HepG2 (cell line): ENCODE measurements at regions not wholly inside any gene's neighbourhood (a gene's known extent, or its start where the extent isn't known, plus 50 kb on each side); places are given as distances from the start of the nearest gene placed in this dataset.

ENCODE experiments used
- ATAC-seq: fragments of 200-7000 bp; cut with Tn5 transposase; 3 replicates; pipeline ENCODE4 v1.9.1; 2020; ENCODE audit warnings: mild to moderate bottlenecking, moderate library complexity
- BruUV-seq: library from RNA; stranded (reverse); fragments of 400-500 nt; replicated peaks from 2 replicates; lab custom pipeline; 2021; lab: Mats Ljungman, UMichigan
- CTCF ChIA-PET: fragments of 300-600 bp; formaldehyde crosslinking; extraction: SDS; loops from one replicate; lab custom pipeline; 2021; ENCODE audit warnings: low total read pairs, inconsistent platforms, low intra/inter-chr PET ratio; lab: Yijun Ruan, JAX
- POLR2A ChIA-PET: fragments of 350-600 bp; sonication (Branson Sonifier 250); formaldehyde crosslinking; loops from one replicate; lab custom pipeline; 2020; ENCODE audit warnings: antibody characterized with exemption, inconsistent platforms; lab: Yijun Ruan, JAX
- DNase-seq: peaks from one replicate; pipeline ENCODE4 v3.0.0-alpha.2; 2015; ENCODE audit warnings: low spot score
- FAIRE-seq: peaks from 3 replicates; lab custom pipeline; 2011; peaks lifted over from hg19 to GRCh38; lab: Jason Lieb, UNC
- H2AFZ ChIP-seq: one replicate; pipeline ENCODE4 v1.6.1; 2011; ENCODE audit warnings: low read length, inconsistent platforms
- H3K27ac ChIP-seq: fragments of 300-600 bp; 3 replicates; pipeline ENCODE4 v1.8.0; 2011; ENCODE audit warnings: mixed run types, mild to moderate bottlenecking, mixed read lengths, low read length, inconsistent platforms; ENCODE audit not compliant: insufficient read depth; ENCODE audit errors: extremely low read length
- H3K27me3 ChIP-seq, 2 experiments: fragments of 200-600 bp in 1 of 2; 2 replicates in 1 of 2; 3 replicates in 1 of 2; pipeline versions ENCODE4 v1.6.0 to v1.8.0; 2011; ENCODE audit warnings: low read length in 2 of 2, mild to moderate bottlenecking in 2 of 2, moderate library complexity in 2 of 2, inconsistent platforms in 1 of 2; ENCODE audit not compliant: insufficient read depth in 2 of 2, control insufficient read depth in 1 of 2
- H3K36me3 ChIP-seq, 2 experiments: fragments of 200-600 bp in 1 of 2; replicated peaks in 1 of 2; 2 replicates in 1 of 2; 3 replicates in 1 of 2; pipeline versions ENCODE4 v1.5.1 to v1.8.0; 2011; ENCODE audit warnings: low read length in 2 of 2, inconsistent platforms in 1 of 2; ENCODE audit not compliant: insufficient read depth in 2 of 2, control insufficient read depth in 1 of 2
- H3K4me1 ChIP-seq: 2 replicates; pipeline ENCODE4 v1.5.1; 2012; ENCODE audit warnings: low read length, inconsistent platforms; ENCODE audit not compliant: insufficient read depth
- H3K4me2 ChIP-seq: 2 replicates; pipeline ENCODE4 v1.6.0; 2011; ENCODE audit warnings: low read depth, low read length, inconsistent platforms
- H3K4me3 ChIP-seq, 3 experiments: fragments of 200-600 bp in 1 of 3; sonication (generic), shearing (Covaris generic) in 1 of 3; replicated peaks in 1 of 3; 2 replicates each; pipeline ENCODE4 v1.5.1; 2011 to 2016; ENCODE audit warnings: low read length in 3 of 3, inconsistent platforms in 2 of 3, low read depth in 2 of 3, mild to moderate bottlenecking in 2 of 3, control low read depth in 1 of 3, mixed read lengths in 1 of 3; ENCODE audit not compliant: insufficient read depth in 1 of 3
- H3K79me2 ChIP-seq: one replicate; pipeline ENCODE4 v1.6.1; 2011; ENCODE audit warnings: low read length, inconsistent platforms; ENCODE audit not compliant: insufficient read depth
- H3K9ac ChIP-seq: 2 replicates; pipeline ENCODE4 v1.6.0; 2011; ENCODE audit warnings: mild to moderate bottlenecking, low read depth, low read length, inconsistent platforms; ENCODE audit not compliant: insufficient read depth
- H3K9me3 ChIP-seq: 2 replicates; pipeline ENCODE4 v1.5.1; 2012; ENCODE audit warnings: mild to moderate bottlenecking, low read length
- H4K20me1 ChIP-seq: 2 replicates; pipeline ENCODE4 v1.6.0; 2011; ENCODE audit warnings: inconsistent platforms, mild to moderate bottlenecking, low read length, moderate library complexity; ENCODE audit not compliant: insufficient read depth
- FOXO4 ChIP-seq: sonication (generic); formaldehyde crosslinking; conservative IDR thresholded peaks from 2 replicates; pipeline ENCODE4 v1.8.1; 2023; ENCODE audit warnings: missing genetic modification reagents
- HOXA9 ChIP-seq: sonication (generic); formaldehyde crosslinking; IDR thresholded peaks from 2 replicates; pipeline ENCODE4 v1.8.1; 2022; ENCODE audit warnings: missing genetic modification reagents, mild to moderate bottlenecking, moderate library complexity, borderline replicate concordance
- KDM5B ChIP-seq: sonication (generic); formaldehyde crosslinking; IDR thresholded peaks from 2 replicates; pipeline ENCODE4 v1.4.0; 2020; ENCODE audit warnings: missing genetic modification reagents, mild to moderate bottlenecking, borderline replicate concordance
- ZNF24 ChIP-seq: fragments of 450-650 bp; IDR thresholded peaks from 2 replicates; pipeline ENCODE4 v1.6.1; 2017; ENCODE audit warnings: antibody characterized with exemption, mild to moderate bottlenecking
- ZNF570 ChIP-seq: sonication (generic); formaldehyde crosslinking; IDR thresholded peaks from 2 replicates; pipeline ENCODE4 v1.4.0; 2020; ENCODE audit warnings: mild to moderate bottlenecking, missing genetic modification reagents, borderline replicate concordance
- ZNF615 ChIP-seq: sonication (generic); formaldehyde crosslinking; IDR thresholded peaks from 2 replicates; pipeline ENCODE4 v1.5.0; 2020; ENCODE audit warnings: mild to moderate bottlenecking, missing genetic modification reagents, borderline replicate concordance
- ZSCAN31 ChIP-seq: sonication (generic); formaldehyde crosslinking; IDR thresholded peaks from 2 replicates; pipeline ENCODE4 v1.5.0; 2020; ENCODE audit warnings: low read depth, mild to moderate bottlenecking, missing genetic modification reagents
- WGBS: methylation state at CpG from one replicate; pipeline ENCODE4 v1.1.6; 2017; ENCODE audit warnings: low lambda C conversion rate; 5-methylcytosine and 5-hydroxymethylcytosine counted together
- in situ Hi-C: cut with HindIII; loops from 2 replicates; pipeline ENCODE4 v1.10.0; 2017; ENCODE audit warnings: low pct_unique_long_range_greater_than_20kb; ENCODE audit not compliant: extremely low pct_ligation_motif_present
- intact Hi-C: fragments of 100-400 bp; cut with micrococcal nuclease; formaldehyde crosslinking; loops from one replicate; pipeline ENCODE4 v1.10.0; 2022; ENCODE audit not compliant: unreplicated experiment
- TF ChIP-seq, protein P1 (sequence below): IDR thresholded peaks from 2 replicates; pipeline ENCODE4 v1.6.1; 2016; ENCODE audit warnings: mild to moderate bottlenecking, missing biosample characterization, missing genetic modification reagents

DNA sequence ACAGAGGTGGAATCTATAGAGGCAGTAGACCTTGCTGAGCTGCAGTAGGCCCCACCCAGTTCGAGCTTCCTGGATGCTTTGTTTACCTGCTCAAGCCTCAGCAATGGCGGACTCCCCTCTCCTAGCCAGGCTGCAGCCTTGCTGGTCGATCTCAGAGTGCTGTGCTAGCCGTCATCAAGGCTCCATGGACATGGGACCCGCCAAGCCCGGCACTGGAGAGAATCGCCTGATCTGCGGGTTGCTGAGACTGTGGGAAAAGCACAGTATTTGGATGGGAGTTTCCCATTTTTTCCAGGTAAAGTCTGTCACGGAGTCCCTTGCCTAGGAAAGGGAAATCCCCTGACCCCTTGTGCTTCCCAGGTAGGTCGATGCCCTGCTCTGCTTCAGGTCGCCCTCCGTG, 124.8 kb upstream of the KLF8 start:
- H2AFZ ChIP-seq, result no peak overlapping the region
- no peaks in the 10 kb centered on the region for H3K79me2 ChIP-seq
- no peak overlapping the region; the same call in 1 of the 2 replicates for H3K4me2 ChIP-seq
- POLR2A ChIA-PET, result no interaction called here
- FAIRE-seq (no peak), DNase-seq (no peak), ATAC-seq (no peak)
- H3K36me3 ChIP-seq, result no peaks in the 10 kb centered on the region
- no TSS peak for BruUV-seq
- H3K27me3 ChIP-seq, result no peaks in the 10 kb centered on the region
- CTCF ChIA-PET, result no interaction called here
- TF ChIP-seq HOXA9 (CRISPR knock-in tag), result no peak
- no peak for TF ChIP-seq ZNF570 (CRISPR knock-in tag)
- TF ChIP-seq FOXO4 (CRISPR knock-in tag), result no peak
- TF ChIP-seq, protein P1, sequence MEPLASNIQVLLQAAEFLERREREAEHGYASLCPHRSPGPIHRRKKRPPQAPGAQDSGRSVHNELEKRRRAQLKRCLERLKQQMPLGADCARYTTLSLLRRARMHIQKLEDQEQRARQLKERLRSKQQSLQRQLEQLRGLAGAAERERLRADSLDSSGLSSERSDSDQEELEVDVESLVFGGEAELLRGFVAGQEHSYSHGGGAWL, result no peak
- no peak for TF ChIP-seq KDM5B (CRISPR knock-in tag)
- TF ChIP-seq ZNF615 (CRISPR knock-in tag), result no peak
- no peak for TF ChIP-seq ZSCAN31 (CRISPR knock-in tag)
- no peak for TF ChIP-seq ZNF24
- H3K9ac ChIP-seq, result no peak overlapping the region
- intact Hi-C loops (no loop called here), in situ Hi-C loops (no loop called here)
- WGBS, result no CpG with 5 or more reads among the region's 12 CpGs
- no peak overlapping the region for H3K4me3 ChIP-seq
- H3K4me1 ChIP-seq, result no peaks in the 10 kb centered on the region
- H4K20me1 ChIP-seq, result no peaks in the 10 kb centered on the region
- no peaks in the 10 kb centered on the region for H3K9me3 ChIP-seq
- H3K27ac ChIP-seq, result no peak overlapping the region
